H1 (cell line): ENCODE measurements at regions not wholly inside any gene's neighbourhood (a gene's known extent, or its start where the extent isn't known, plus 50 kb on each side); places are given as distances from the start of the nearest gene placed in this dataset.

ENCODE experiments used
- ATF3 ChIP-seq: IDR thresholded peaks from 2 replicates; pipeline ENCODE4 v1.6.1; 2011; ENCODE audit warnings: low read depth, mild to moderate bottlenecking, low read length; ENCODE audit not compliant: insufficient read depth
- CBX5 ChIP-seq: fragments of 300-800, 300-1000 bp; sonication (generic); IDR thresholded peaks from 2 replicates; pipeline ENCODE4 v1.7.1; 2016; ENCODE audit warnings: antibody characterized with exemption, low read length, low read depth
- CEBPB ChIP-seq: IDR thresholded peaks from 2 replicates; pipeline ENCODE4 v1.6.1; 2012; ENCODE audit warnings: low read depth, low read length
- EP300 ChIP-seq, 2 experiments: IDR thresholded peaks; 1 replicate in 1 of 2; 2 replicates in 1 of 2; pipeline ENCODE4 v1.6.1; 2011 to 2012; ENCODE audit warnings: low read depth in 2 of 2, low read length in 2 of 2, mild to moderate bottlenecking in 2 of 2, borderline replicate concordance in 1 of 2, inconsistent platforms in 1 of 2, moderate library complexity in 1 of 2
- GABPA ChIP-seq: IDR thresholded peaks from 2 replicates; pipeline ENCODE4 v1.6.1; 2011; ENCODE audit warnings: mild to moderate bottlenecking, low read length, moderate library complexity, borderline replicate concordance; ENCODE audit not compliant: insufficient read depth
- POLR2A ChIP-seq, 2 experiments: IDR thresholded peaks; 1 replicate in 1 of 2; 2 replicates in 1 of 2; pipeline ENCODE4 v1.6.1; 2011; ENCODE audit warnings: low read depth in 2 of 2, low read length in 2 of 2, mild to moderate bottlenecking in 2 of 2; ENCODE audit errors: control extremely low read depth in 1 of 2
- POLR2AphosphoS5 ChIP-seq: IDR thresholded peaks from 2 replicates; pipeline ENCODE4 v1.6.1; 2011; ENCODE audit warnings: low read depth, low read length
- SIN3A ChIP-seq, 2 experiments: IDR thresholded peaks in 1 of 2; conservative IDR thresholded peaks in 1 of 2; 2 replicates each; pipeline ENCODE4 v1.6.1; 2011 to 2012; ENCODE audit warnings: low read length in 2 of 2, improper control_type of control experiment in 1 of 2, low read depth in 1 of 2, mild to moderate bottlenecking in 1 of 2
- SRF ChIP-seq: IDR thresholded peaks from 2 replicates; pipeline ENCODE4 v1.6.1; 2011; ENCODE audit warnings: mild to moderate bottlenecking, low read depth, low read length, moderate library complexity
- USF2 ChIP-seq: IDR thresholded peaks from 2 replicates; pipeline ENCODE4 v1.6.1; 2011; ENCODE audit warnings: low read length, improper control_type of control experiment
- YY1 ChIP-seq: IDR thresholded peaks from 2 replicates; pipeline ENCODE4 v1.6.1; 2011; ENCODE audit warnings: low read depth, mild to moderate bottlenecking, low read length
- ZNF274 ChIP-seq: IDR thresholded peaks from 2 replicates; pipeline ENCODE4 v1.7.0; 2012; ENCODE audit warnings: low read length, borderline replicate concordance; ENCODE audit errors: extremely low read depth
- TF ChIP-seq, protein P1 (sequence below), 3 experiments: IDR thresholded peaks; 1 replicate in 2 of 3; 2 replicates in 1 of 3; pipeline versions ENCODE4 v1.5.1 to v1.6.1; 2011; ENCODE audit warnings: low read length in 3 of 3, mild to moderate bottlenecking in 3 of 3, inconsistent platforms in 2 of 3, low read depth in 1 of 3, moderate library complexity in 1 of 3; ENCODE audit not compliant: insufficient read depth in 1 of 3; ENCODE audit errors: control extremely low read depth in 1 of 3
- TF ChIP-seq, protein P2 (sequence below): IDR thresholded peaks from 2 replicates; pipeline ENCODE4 v1.6.1; 2012; ENCODE audit warnings: low read length, inconsistent platforms

DNA sequence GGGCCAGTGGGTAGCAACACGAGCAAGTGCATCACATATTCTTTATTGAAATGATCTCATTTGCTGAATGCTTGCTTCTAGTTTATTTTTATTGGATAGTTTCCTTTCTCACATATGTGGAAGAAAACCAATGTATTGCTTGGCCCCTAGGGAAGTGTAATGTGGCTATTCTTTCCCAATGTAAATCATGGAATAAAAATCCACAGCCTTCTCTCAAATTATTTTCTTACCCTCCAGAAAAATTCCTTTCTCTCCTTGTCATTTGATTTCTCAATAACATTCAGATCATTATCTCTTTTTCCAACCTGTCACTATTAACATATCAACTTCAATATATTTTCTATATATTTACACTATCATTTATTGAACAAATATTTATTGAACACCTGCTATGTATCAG is 51.9 kb upstream of the PTPRK start:
- TF ChIP-seq POLR2A (IDR thresholded peaks at IDR 0.05; ENCODE audit: control extremely low read depth in 1 of 2, low read depth in 2 of 2, low read length in 2 of 2) = no peak
- TF ChIP-seq POLR2AphosphoS5 = no peak
- TF ChIP-seq, protein P1, sequence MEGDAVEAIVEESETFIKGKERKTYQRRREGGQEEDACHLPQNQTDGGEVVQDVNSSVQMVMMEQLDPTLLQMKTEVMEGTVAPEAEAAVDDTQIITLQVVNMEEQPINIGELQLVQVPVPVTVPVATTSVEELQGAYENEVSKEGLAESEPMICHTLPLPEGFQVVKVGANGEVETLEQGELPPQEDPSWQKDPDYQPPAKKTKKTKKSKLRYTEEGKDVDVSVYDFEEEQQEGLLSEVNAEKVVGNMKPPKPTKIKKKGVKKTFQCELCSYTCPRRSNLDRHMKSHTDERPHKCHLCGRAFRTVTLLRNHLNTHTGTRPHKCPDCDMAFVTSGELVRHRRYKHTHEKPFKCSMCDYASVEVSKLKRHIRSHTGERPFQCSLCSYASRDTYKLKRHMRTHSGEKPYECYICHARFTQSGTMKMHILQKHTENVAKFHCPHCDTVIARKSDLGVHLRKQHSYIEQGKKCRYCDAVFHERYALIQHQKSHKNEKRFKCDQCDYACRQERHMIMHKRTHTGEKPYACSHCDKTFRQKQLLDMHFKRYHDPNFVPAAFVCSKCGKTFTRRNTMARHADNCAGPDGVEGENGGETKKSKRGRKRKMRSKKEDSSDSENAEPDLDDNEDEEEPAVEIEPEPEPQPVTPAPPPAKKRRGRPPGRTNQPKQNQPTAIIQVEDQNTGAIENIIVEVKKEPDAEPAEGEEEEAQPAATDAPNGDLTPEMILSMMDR (IDR thresholded peaks at IDR 0.05; ENCODE audit: control extremely low read depth in 1 of 3, insufficient read depth in 1 of 3, low read depth in 1 of 3, low read length in 3 of 3) = no peak
- TF ChIP-seq CEBPB = no peak
- TF ChIP-seq, protein P2, sequence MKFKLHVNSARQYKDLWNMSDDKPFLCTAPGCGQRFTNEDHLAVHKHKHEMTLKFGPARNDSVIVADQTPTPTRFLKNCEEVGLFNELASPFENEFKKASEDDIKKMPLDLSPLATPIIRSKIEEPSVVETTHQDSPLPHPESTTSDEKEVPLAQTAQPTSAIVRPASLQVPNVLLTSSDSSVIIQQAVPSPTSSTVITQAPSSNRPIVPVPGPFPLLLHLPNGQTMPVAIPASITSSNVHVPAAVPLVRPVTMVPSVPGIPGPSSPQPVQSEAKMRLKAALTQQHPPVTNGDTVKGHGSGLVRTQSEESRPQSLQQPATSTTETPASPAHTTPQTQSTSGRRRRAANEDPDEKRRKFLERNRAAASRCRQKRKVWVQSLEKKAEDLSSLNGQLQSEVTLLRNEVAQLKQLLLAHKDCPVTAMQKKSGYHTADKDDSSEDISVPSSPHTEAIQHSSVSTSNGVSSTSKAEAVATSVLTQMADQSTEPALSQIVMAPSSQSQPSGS = no peak
- no peak for TF ChIP-seq SIN3A (conservative IDR thresholded peaks at IDR 0.05 in 1 of 2, IDR thresholded peaks at IDR 0.05 in 1 of 2; ENCODE audit: low read depth in 1 of 2, low read length in 2 of 2)
- TF ChIP-seq YY1 = no peak
- TF ChIP-seq USF2 = no peak
- no peak for TF ChIP-seq CBX5
- TF ChIP-seq SRF = no peak
- TF ChIP-seq EP300 (IDR thresholded peaks at IDR 0.05; ENCODE audit: borderline replicate concordance in 1 of 2, low read depth in 2 of 2, low read length in 2 of 2) = no peak
- no peak for TF ChIP-seq ATF3
- TF ChIP-seq ZNF274 = no peak
- no peak for TF ChIP-seq GABPA
